ENCODE measurements at regions not wholly inside any gene's neighbourhood (a gene's known extent, or its start where the extent isn't known, plus 50 kb on each side); places are given as distances from the start of the nearest gene placed in this dataset.

DNA sequence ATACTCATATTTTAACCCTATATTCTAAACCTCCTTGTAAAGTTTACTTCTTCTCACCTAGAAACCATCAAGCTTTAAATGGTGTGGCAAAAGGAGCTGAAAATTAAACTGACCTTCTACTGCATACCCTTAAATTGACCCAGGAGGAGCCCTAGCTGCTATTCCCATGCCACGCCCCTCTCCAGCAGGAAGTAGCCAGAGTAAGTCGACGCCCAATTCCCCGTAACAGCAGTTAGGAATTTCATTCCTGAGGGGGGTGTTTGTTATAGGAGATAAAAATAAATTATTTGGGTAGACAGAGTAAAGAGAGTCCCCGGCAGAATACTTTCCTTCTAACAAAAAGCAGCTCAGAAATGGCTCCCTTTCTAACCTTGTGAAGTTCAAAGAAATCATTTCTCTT, 111.8 kb upstream of the FAM174A start:
- TF ChIP-seq, protein P1, sequence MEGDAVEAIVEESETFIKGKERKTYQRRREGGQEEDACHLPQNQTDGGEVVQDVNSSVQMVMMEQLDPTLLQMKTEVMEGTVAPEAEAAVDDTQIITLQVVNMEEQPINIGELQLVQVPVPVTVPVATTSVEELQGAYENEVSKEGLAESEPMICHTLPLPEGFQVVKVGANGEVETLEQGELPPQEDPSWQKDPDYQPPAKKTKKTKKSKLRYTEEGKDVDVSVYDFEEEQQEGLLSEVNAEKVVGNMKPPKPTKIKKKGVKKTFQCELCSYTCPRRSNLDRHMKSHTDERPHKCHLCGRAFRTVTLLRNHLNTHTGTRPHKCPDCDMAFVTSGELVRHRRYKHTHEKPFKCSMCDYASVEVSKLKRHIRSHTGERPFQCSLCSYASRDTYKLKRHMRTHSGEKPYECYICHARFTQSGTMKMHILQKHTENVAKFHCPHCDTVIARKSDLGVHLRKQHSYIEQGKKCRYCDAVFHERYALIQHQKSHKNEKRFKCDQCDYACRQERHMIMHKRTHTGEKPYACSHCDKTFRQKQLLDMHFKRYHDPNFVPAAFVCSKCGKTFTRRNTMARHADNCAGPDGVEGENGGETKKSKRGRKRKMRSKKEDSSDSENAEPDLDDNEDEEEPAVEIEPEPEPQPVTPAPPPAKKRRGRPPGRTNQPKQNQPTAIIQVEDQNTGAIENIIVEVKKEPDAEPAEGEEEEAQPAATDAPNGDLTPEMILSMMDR (conservative IDR thresholded peaks at IDR 0.05; ENCODE audit: low read length): no peak
- no peak for TF ChIP-seq EZH2phosphoT487 (IDR thresholded peaks at IDR 0.05; ENCODE audit: borderline replicate concordance, low read depth, low read length)
